ENCODE measurements at regions not wholly inside any gene's neighbourhood (a gene's known extent, or its start where the extent isn't known, plus 50 kb on each side); places are given as distances from the start of the nearest gene placed in this dataset.

DNA sequence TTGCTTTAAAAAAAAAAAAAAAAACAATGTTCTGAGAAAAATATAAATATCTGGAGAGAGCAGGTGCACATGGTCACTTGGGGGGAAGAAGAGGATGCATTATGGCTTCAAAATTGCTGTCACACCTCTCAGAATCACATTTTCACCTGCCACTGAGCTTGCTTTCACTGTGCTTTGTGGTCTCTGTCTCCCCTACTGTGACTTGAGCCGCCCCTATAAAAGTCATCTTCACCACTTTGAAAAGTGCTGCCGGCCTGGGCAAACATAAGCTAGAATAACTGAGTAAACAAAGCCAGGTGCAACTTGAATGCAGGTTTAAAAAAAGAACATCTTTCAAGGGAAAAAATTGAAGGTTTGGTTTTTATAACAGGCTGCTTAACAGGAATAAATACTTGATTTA lies 368.1 kb upstream of the GRIA1 start:
- DNase-seq (no peak), ATAC-seq (ENCODE audit: low FRiP score in 2 of 2) (no peak)
- Histone ChIP-seq H3K4me3 (no peak overlapping the region), H3K36me3 (no peaks in the 10 kb centered on the region), H3K4me1 (no peaks in the 10 kb centered on the region), H3K27ac (no peak overlapping the region), H3K9me3 (no peaks in the 10 kb centered on the region), H3K27me3 (no peaks in the 10 kb centered on the region)
- TF ChIP-seq, protein P1, sequence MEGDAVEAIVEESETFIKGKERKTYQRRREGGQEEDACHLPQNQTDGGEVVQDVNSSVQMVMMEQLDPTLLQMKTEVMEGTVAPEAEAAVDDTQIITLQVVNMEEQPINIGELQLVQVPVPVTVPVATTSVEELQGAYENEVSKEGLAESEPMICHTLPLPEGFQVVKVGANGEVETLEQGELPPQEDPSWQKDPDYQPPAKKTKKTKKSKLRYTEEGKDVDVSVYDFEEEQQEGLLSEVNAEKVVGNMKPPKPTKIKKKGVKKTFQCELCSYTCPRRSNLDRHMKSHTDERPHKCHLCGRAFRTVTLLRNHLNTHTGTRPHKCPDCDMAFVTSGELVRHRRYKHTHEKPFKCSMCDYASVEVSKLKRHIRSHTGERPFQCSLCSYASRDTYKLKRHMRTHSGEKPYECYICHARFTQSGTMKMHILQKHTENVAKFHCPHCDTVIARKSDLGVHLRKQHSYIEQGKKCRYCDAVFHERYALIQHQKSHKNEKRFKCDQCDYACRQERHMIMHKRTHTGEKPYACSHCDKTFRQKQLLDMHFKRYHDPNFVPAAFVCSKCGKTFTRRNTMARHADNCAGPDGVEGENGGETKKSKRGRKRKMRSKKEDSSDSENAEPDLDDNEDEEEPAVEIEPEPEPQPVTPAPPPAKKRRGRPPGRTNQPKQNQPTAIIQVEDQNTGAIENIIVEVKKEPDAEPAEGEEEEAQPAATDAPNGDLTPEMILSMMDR (IDR thresholded peaks at IDR 0.05), result no peak
- no peak for TF ChIP-seq EP300 (IDR thresholded peaks at IDR 0.05)
- no peak for TF ChIP-seq POLR2AphosphoS5 (IDR thresholded peaks at IDR 0.05)
- TF ChIP-seq POLR2A (IDR thresholded peaks at IDR 0.05), result no peak
- WGBS, 2 donors, result 13 to 15% methylated on average over 2 of the region's 2 CpGs

- no peaks in the 10 kb centered on the region for H3K9me3 ChIP-seq
- no peaks in the 10 kb centered on the region for H3K4me1 ChIP-seq
- no peak overlapping the region for H3K4me3 ChIP-seq
- ATAC-seq (ENCODE audit: low FRiP score in 2 of 2) (no peak), DNase-seq (no peak)
- H3K27ac ChIP-seq, result no peak overlapping the region
- WGBS, 2 donors, result 86 to 87% methylated on average over 1 of the region's 1 CpG
- no peak for TF ChIP-seq POLR2AphosphoS5 (IDR thresholded peaks at IDR 0.05)
- TF ChIP-seq, protein P1 (IDR thresholded peaks at IDR 0.05), result no peak
- no peak for TF ChIP-seq POLR2A (IDR thresholded peaks at IDR 0.05)
- TF ChIP-seq EP300 (IDR thresholded peaks at IDR 0.05), result no peak
- H3K36me3 ChIP-seq, result no peaks in the 10 kb centered on the region
- H3K27me3 ChIP-seq, result no peaks in the 10 kb centered on the region
Measured at GRCh38 chr5:153130296-153130695, 360.2 kb upstream of the GRIA1 start.

DNA sequence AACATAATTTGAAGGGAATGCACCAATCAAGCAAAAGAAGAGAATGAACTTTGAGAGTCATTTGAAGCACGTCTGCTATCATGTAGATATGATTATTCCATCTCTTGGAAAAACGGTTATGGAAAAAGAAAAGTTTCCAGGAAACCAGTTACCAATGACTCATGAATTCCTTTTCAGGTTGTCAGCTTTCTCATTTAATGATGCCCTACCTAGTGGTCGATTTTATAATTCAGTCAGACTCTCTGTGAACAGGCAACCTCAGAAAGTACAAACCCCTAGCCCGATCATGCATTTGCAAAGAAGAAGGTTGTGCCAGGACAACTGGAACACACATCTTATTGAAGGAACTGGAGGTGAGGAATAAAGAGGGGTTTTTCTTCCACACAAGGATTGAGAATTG lies 355.1 kb upstream of the GRIA1 start:
- H3K36me3 ChIP-seq, result no peaks in the 10 kb centered on the region
- no peaks in the 10 kb centered on the region for H3K4me1 ChIP-seq
- DNase-seq (no peak), ATAC-seq (ENCODE audit: low FRiP score in 2 of 2) (no peak)
- TF ChIP-seq, protein P1 (IDR thresholded peaks at IDR 0.05), result no peak
- TF ChIP-seq POLR2AphosphoS5 (IDR thresholded peaks at IDR 0.05), result no peak
- no peak for TF ChIP-seq POLR2A (IDR thresholded peaks at IDR 0.05)
- no peak for TF ChIP-seq EP300 (IDR thresholded peaks at IDR 0.05)
- 61 to 65% methylated on average over 4 of the region's 4 CpGs for WGBS, 2 donors
- no peaks in the 10 kb centered on the region for H3K9me3 ChIP-seq
- H3K4me3 ChIP-seq, result no peak overlapping the region
- H3K27ac ChIP-seq, result no peak overlapping the region
- H3K27me3 ChIP-seq, result no peaks in the 10 kb centered on the region

DNA sequence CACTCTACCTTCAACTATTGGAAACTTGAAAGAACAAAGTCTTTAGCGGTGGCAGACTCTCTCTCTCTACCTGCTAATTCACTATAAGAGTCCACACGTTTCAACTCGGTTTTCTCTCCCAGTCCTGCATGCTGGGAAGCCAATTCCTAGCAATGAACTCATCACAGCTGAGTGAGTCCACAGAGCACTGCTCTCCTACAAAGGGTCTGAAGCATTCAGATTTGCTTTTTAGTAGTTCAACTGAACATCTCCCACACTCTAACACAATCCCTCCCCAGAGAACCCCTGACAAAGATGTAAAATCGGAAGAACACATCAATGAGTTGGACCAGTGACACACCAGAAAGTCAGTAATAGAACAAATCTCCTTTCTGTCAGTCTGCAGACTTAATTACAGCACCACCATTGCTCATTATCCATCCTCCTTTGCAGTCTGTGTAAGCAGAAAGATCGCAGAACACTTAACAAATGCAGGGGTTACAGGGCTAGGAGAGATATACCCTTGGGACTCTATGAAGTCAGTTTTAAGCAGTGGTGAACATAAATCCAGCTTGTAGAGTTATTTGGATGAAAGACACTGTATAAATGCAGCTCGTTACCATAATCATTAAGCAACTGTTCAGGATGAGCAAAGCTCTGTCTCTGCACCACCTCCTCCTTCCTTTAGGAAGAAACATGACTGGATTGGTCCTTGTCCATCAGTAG lies 353.4 kb upstream of the GRIA1 start:
- no peak overlapping the region for H3K27ac ChIP-seq
- no peaks in the 10 kb centered on the region for H3K9me3 ChIP-seq
- H3K36me3 ChIP-seq, result no peaks in the 10 kb centered on the region
- TF ChIP-seq, protein P1 (IDR thresholded peaks at IDR 0.05), result no peak
- TF ChIP-seq EP300 (IDR thresholded peaks at IDR 0.05) (no peak), POLR2A (IDR thresholded peaks at IDR 0.05) (no peak), POLR2AphosphoS5 (IDR thresholded peaks at IDR 0.05) (no peak)
- 64 to 68% methylated on average over 6 of the region's 6 CpGs for WGBS, 2 donors
- no peaks in the 10 kb centered on the region for H3K27me3 ChIP-seq
- no peak for ATAC-seq (ENCODE audit: low FRiP score in 2 of 2)
- no peak overlapping the region for H3K4me3 ChIP-seq
- DNase-seq, result no peak
- no peaks in the 10 kb centered on the region for H3K4me1 ChIP-seq

Measured in upper lobe of left lung (tissue), 6 donors.